Immature natural killer cell (primary cell): ENCODE measurements at regions not wholly inside any gene's neighbourhood (a gene's known extent, or its start where the extent isn't known, plus 50 kb on each side); places are given as distances from the start of the nearest gene placed in this dataset.

Source experiments
- DNase-seq, 3 donors: peaks; one replicate each; pipeline ENCODE4 v3.0.0; 2022; ENCODE audit warnings: mixed read lengths in 1 of 3
- H3K27ac Mint-ChIP-seq, 6 donors: one replicate each; pipeline ENCODE4 v1.8.0; 2020; ENCODE audit warnings: mixed read lengths in 6 of 6, mild to moderate bottlenecking in 5 of 6, inconsistent platforms in 4 of 6, moderate library complexity in 3 of 6
- H3K27me3 Mint-ChIP-seq, 3 donors: one replicate each; pipeline ENCODE4 v1.8.0; 2020 to 2021; ENCODE audit warnings: low read depth in 3 of 3, mild to moderate bottlenecking in 3 of 3, mixed read lengths in 3 of 3, moderate library complexity in 3 of 3, inconsistent platforms in 1 of 3
- H3K36me3 Mint-ChIP-seq, 3 donors: one replicate each; pipeline ENCODE4 v1.8.0; 2020; ENCODE audit warnings: mixed read lengths in 3 of 3, inconsistent platforms in 2 of 3, mild to moderate bottlenecking in 2 of 3
- H3K4me1 Mint-ChIP-seq, 2 donors: one replicate each; pipeline ENCODE4 v1.8.0; 2020; ENCODE audit warnings: inconsistent platforms in 2 of 2, mild to moderate bottlenecking in 2 of 2, mixed read lengths in 2 of 2, moderate library complexity in 1 of 2
- H3K4me3 Mint-ChIP-seq, 5 donors: one replicate each; pipeline ENCODE4 v1.8.0; 2020; ENCODE audit warnings: mild to moderate bottlenecking in 5 of 5, mixed read lengths in 5 of 5, inconsistent platforms in 3 of 5, moderate library complexity in 3 of 5
- H3K9me3 Mint-ChIP-seq, 6 donors: one replicate each; pipeline ENCODE4 v1.8.0; 2020; ENCODE audit warnings: mild to moderate bottlenecking in 6 of 6, mixed read lengths in 6 of 6, inconsistent platforms in 4 of 6, moderate library complexity in 3 of 6

DNA sequence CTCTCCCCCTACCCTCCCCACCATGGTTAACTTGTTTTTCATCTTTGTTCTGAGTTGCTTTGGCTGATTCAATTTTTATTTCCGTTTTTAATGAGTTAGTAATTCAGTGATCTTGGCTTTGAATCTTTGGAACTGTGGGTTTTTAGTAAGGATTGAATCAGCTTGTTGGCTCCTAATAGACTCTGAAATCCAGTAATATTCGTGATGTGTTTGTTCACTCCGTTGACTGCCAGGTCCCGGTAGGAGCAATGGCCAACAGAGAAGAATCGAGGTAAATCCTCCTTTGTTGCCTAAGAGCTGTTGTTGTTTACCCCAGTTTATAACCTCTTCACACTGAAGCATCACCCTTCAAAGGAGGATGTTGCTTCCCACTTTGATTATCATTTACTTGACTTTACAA is 92.7 kb downstream of the PCSK1 start:
- no peak overlapping the region for H3K27ac Mint-ChIP-seq
- H3K4me1 Mint-ChIP-seq: peaks cover 0 to 8% of the 10 kb centered on the region in 2 donors
- no peak overlapping the region for H3K4me3 Mint-ChIP-seq
- no peaks in the 10 kb centered on the region for H3K9me3 Mint-ChIP-seq
- peaks cover 0 to 8% (median 5%) of the 10 kb centered on the region in 3 donors for H3K27me3 Mint-ChIP-seq
- DNase-seq: no peak
- no peaks in the 10 kb centered on the region for H3K36me3 Mint-ChIP-seq

DNA sequence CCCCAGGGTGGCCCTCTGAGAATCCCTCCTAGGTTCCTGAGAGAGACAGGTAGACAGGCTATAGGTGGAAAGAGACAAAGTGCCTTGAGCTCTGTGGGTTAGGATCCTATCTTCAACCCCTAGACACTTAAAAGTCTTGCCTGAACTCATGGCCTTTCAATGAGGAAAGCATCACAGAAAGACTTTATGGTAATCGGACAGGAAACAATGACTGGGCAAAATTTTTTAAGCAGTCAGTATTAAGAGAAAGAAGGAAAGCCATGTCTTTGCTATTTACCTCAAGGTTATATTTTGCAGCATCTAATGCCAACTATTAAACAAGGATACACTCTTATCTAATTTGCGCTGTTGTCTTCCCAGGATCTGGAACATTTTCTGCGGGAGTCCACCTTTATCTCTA is 93.2 kb downstream of the PCSK1 start:
- Mint-ChIP-seq H3K4me1 (peaks cover 0 to 3% of the 10 kb centered on the region in 2 donors), H3K9me3 (no peaks in the 10 kb centered on the region), H3K36me3 (no peaks in the 10 kb centered on the region), H3K4me3 (no peak overlapping the region), H3K27me3 (peaks cover 0 to 8% (median 5%) of the 10 kb centered on the region in 3 donors), H3K27ac (no peak overlapping the region)
- no peak for DNase-seq

DNA sequence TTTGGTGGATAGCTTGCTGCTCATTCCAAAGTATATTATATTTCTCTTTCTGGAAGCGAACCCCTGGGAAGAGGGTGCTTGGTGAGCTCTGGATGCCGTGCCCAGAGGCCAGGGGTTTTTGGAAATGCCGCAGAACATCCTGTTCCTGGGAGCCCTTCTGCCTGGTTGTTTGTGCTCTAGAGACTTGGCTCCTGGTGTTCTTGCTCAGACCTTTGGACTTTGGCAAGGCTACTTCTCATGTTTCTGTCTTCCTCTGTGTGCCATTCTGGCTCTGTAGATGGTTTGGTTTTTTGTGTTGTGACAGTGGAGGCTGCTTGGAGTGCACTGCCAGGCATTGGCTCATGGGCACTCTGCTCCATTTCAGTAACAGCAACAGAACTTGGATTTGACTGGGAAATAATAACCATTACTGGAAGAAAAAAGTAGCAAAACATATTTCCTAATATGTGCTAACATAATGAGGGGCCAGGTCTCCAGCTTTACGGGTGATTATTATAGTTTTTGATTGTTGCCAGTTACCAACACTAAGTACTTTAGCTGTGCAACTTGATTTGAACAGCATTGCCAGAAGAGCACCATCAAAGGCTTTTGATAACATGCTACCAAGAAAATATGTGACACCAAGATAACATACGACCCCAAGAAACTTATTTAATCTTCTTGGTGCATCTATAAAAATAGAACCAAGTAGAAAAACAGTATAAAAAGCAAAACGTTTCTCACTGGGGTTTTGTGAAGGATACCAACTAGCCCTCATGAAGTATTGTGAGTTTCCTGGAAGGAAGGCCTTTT is 94.2 kb downstream of the PCSK1 start:
- no peaks in the 10 kb centered on the region for H3K9me3 Mint-ChIP-seq
- no peak overlapping the region for H3K4me3 Mint-ChIP-seq
- DNase-seq: no peak
- no peaks in the 10 kb centered on the region for H3K4me1 Mint-ChIP-seq
- peaks cover 0 to 8% (median 5%) of the 10 kb centered on the region in 3 donors for H3K27me3 Mint-ChIP-seq
- H3K27ac Mint-ChIP-seq: peak overlapping the region in 1 of 6 donors; percentile 32
- H3K36me3 Mint-ChIP-seq: no peaks in the 10 kb centered on the region

DNA sequence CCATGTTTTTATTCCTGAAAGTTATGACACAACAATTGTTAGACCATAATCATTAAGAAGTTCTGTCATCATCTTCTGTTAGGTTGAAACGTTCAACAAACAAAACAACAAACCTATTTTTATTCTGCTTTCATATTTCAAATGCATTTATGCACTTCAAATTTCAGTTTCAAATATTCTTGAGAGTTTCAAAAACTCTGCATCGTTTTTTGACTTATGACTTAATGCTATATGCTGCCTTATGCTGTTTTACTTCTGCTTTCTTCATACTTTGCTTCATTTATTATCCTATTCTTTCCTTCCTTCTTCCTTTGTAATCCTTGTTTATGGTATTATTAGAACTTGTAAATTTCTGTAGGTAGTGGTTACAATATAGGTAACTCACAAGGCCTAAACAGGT is 95.0 kb downstream of the PCSK1 start:
- Mint-ChIP-seq H3K27me3 (peaks cover 0 to 8% (median 5%) of the 10 kb centered on the region in 3 donors), H3K27ac (no peak overlapping the region), H3K4me1 (no peaks in the 10 kb centered on the region), H3K9me3 (no peaks in the 10 kb centered on the region), H3K36me3 (no peaks in the 10 kb centered on the region), H3K4me3 (no peak overlapping the region)
- DNase-seq: no peak

DNA sequence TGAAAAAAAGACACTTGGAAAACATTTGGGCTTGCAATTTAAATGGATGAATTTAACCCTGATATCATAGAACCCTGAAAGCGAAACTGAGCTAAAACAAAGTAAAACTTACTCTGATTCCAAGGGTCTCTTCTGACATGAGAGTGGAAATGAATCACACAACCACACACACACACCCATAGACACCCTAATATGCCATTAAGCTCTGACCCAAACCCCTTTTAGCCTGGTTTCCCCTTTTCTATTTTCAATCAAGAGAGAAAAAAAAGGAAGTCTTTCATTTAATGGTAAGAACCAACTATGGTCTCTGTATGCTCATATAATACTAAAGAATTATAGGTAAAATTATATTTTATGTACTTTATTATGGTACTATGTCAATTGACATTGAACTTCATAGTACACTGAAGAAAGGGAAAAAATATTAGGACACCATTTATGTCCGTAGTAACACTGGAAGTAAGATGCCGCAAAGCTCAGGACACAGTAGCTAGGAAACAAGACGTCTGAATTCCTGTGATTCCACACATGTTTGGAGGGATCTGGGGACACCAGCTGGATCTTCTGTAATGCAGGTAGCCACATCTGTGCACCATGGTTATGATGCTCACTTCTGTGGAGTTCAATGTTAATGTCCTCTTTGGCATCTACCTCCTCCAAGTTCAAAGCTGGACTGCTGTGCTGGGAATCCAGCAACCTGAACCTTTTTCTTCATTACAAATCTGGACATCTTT is 95.8 kb downstream of the PCSK1 start:
- no peak overlapping the region for H3K27ac Mint-ChIP-seq
- no peak overlapping the region for H3K4me3 Mint-ChIP-seq
- no peaks in the 10 kb centered on the region for H3K4me1 Mint-ChIP-seq
- no peak for DNase-seq
- H3K36me3 Mint-ChIP-seq: no peaks in the 10 kb centered on the region
- H3K9me3 Mint-ChIP-seq: no peaks in the 10 kb centered on the region
- peaks cover 0 to 7% (median 5%) of the 10 kb centered on the region in 3 donors for H3K27me3 Mint-ChIP-seq

DNA sequence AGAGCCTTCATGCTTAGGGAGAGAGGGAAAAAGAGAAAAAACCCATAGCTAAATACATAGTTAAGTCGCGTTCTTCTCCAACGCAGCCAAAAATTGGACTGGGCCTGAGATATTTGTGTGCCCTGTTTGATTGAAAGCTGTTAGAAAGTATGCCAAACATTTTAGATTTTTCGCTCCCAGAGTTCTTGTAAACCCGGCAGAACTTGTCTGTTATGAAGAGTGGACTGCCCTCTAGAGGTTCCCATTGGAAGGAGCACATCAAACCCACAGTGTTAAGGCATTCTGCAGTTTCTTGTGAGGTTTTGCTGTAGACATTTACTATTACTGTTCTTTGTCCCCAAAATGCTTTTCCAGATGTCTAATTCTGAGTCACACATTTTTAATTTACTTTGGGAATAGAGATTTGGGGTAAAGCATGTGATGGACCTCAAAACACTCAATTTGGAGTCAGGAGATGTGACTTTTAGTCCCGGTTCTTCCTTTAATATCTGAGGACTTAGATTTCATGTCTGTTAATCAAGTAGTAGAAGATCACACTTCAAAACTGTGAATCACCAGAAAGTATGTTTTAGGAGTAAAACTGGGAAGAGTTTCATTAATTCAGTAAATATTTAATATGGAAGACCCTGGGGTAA is 96.6 kb downstream of the PCSK1 start:
- DNase-seq: peak; percentile 49 to 65 (median 57)
- Mint-ChIP-seq H3K27ac (no peak overlapping the region), H3K4me3 (no peak overlapping the region), H3K36me3 (no peaks in the 10 kb centered on the region), H3K4me1 (no peaks in the 10 kb centered on the region), H3K9me3 (no peaks in the 10 kb centered on the region), H3K27me3 (peaks cover 0 to 10% (median 5%) of the 10 kb centered on the region in 3 donors)

DNA sequence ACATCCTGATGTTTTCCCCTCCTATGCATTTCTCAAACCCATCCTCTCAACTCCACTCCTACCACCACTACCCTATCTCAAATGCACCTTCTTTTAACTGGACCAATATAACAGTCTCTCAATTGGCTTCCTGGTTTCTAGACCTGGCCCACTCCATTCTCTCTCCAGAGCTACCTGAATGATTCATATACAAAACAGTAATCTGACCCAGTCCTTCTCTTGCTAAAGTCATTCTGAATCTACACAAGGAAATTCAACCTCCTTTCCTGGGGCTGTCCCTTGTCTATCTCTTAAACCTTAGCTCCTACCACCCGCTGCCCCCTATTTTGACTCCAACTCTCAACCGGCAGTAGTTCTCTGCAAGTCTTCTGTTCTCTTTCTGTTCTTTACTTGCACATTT is 97.2 kb downstream of the PCSK1 start:
- no peaks in the 10 kb centered on the region for H3K9me3 Mint-ChIP-seq
- H3K27ac Mint-ChIP-seq: no peak overlapping the region
- no peak overlapping the region for H3K4me3 Mint-ChIP-seq
- no peaks in the 10 kb centered on the region for H3K4me1 Mint-ChIP-seq
- no peaks in the 10 kb centered on the region for H3K36me3 Mint-ChIP-seq
- no peak for DNase-seq
- peaks cover 0 to 10% (median 5%) of the 10 kb centered on the region in 3 donors for H3K27me3 Mint-ChIP-seq

DNA sequence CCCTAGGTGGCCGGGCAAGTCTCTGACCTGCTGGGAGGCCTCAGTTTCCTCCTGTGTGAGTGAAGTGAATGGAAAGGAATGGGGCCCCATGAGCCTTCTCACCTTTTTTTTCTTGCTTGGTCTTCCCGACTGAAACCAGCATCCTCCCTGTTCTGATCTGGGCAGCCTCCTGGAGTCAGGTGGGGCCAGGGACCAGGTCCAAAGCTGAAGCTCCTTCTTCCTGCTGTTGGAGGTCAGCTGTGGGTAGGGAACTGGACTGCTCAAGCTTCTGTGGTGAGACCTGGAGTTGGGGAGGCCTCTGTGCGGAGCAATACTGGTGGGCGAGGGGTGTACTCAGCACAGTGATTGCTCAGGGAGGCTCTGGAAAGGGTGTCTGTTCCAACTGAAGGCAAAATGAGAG is 99.7 kb downstream of the PCSK1 start:
- no peak for DNase-seq
- Mint-ChIP-seq H3K4me3 (no peak overlapping the region), H3K27ac (no peak overlapping the region), H3K36me3 (no peaks in the 10 kb centered on the region), H3K4me1 (no peaks in the 10 kb centered on the region), H3K9me3 (no peaks in the 10 kb centered on the region), H3K27me3 (peaks cover 0 to 5% (median 1%) of the 10 kb centered on the region in 3 donors)

DNA sequence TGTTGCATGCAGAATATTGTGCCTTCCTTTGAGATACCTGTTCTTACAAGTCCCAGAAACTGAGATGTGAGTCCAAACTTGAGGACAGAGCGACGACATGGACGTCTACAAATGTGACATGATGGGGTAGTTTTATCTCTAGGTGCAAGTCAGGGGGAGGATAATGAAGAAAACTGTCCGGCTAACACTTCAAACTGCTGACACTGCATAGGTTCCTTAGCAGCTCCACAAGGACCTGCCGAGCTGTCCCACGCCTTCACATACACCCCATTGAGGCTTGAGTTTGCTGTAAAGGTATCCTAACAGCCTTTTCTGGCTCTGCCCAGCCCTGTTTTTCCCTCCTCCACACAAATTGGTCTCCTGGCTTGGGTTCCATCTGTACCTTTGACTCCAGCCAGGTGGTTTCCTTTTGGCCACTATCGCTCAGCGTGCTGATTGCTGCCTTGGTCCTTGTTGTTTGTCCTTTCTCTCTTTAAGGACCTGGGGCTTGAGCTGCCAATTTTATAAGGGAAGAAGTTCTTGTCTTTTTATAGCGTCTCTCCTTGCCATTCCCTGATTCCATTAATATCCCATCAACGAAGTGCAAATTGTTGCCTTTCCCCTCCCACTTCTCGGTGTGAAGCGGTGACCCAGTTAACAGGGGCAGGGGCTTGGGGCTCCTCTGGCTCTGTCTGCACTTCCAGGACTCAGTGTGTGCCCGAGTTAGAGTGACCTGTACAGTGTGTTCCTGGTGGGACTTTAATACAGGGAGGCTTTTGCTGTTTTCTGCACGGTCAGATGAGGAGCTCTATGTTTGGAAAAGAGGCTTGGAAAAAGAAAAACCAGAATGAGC is 100.3 kb downstream of the PCSK1 start:
- Mint-ChIP-seq H3K36me3 (no peaks in the 10 kb centered on the region), H3K4me1 (no peaks in the 10 kb centered on the region), H3K27ac (no peak overlapping the region), H3K27me3 (peaks cover 0 to 5% (median 0%) of the 10 kb centered on the region in 3 donors), H3K4me3 (no peak overlapping the region), H3K9me3 (no peaks in the 10 kb centered on the region)
- DNase-seq: no peak

DNA sequence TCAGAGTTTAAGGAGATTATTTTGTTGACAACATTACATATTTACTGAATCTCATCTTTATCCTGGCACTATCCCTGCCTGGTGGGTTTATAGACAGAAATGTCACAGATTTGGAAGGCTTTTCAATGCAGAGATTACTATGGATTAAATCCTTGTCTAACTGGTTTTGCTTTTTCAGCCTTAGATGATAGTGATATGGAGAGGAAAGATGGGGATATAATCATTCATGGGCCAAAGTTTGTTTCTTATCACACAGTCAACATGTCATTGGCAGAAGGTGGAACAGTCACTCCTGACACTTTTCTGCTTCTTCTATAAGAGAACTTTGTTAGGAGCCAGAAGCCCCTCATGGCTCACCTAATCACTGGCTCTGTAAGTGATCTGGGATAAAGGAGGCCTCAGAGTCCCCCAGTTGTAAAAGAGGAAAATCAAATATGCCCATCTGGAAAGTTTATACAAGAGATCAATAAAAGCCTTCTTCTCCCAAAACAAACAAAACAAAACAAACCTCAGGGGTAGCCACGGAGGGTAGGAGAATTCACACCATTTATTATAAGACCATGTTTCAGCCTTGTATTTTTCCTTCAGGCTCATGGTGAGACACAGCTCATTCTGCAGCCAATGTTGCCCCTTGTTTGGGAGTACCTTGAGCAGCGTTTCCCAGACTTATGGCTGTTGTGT is 101.2 kb downstream of the PCSK1 start:
- no peaks in the 10 kb centered on the region for H3K36me3 Mint-ChIP-seq
- no peak overlapping the region for H3K4me3 Mint-ChIP-seq
- H3K9me3 Mint-ChIP-seq: no peaks in the 10 kb centered on the region
- H3K27me3 Mint-ChIP-seq: peaks cover 0 to 5% (median 0%) of the 10 kb centered on the region in 3 donors
- no peaks in the 10 kb centered on the region for H3K4me1 Mint-ChIP-seq
- no peak for DNase-seq
- no peak overlapping the region for H3K27ac Mint-ChIP-seq

DNA sequence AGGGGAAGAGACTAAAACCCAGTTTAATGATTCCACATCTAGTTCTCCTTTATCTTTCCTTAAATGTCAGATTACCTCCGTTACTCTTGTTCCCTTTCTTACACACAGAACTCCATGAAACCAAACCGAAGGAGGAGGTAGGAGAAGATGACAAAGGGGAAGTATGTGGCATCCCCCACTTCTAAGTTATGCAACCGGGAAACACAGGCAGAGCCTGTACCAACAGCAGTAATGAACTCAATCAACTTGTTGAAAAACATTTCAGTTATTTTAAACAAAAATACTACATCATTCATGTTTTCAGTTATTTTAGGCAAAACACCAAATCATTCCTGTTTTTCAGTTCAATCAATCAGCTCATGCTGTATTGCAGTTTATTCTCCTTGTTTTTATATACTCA is 101.8 kb downstream of the PCSK1 start:
- Mint-ChIP-seq H3K27ac (no peak overlapping the region), H3K36me3 (no peaks in the 10 kb centered on the region), H3K9me3 (no peaks in the 10 kb centered on the region), H3K4me3 (no peak overlapping the region), H3K27me3 (peaks cover 0 to 5% (median 0%) of the 10 kb centered on the region in 3 donors), H3K4me1 (no peaks in the 10 kb centered on the region)
- no peak for DNase-seq

DNA sequence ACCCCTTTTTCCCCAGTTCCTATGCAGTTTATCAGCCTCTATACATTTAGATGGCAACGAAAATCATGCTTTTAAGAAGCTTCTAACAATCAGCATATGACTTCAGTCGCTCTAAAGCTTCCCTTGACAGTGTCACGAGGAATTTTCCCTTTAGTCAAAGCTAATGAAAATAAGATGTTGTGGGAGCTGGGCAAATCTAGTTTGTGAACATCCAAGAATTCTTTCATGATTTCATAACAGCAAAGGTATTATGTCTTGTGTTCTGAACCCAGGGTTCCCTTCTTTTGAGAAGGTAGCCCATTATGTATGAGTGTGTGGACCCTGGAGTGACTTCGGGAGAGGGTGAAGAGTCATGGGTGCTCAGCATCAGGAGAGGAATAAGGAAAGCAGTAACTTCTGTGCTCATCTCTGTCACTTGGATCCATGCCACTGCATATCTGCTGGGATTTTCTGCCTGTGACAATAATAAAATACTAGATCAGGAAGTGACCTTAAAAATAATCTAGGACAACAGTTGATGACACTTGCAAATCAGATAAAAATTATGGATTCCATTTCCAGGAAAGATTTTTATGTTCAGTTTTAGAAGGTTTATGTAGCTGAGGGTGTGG is 102.4 kb downstream of the PCSK1 start:
- Mint-ChIP-seq H3K27me3 (peaks cover 0 to 5% (median 0%) of the 10 kb centered on the region in 3 donors), H3K4me3 (no peak overlapping the region), H3K36me3 (no peaks in the 10 kb centered on the region), H3K4me1 (no peaks in the 10 kb centered on the region), H3K9me3 (no peaks in the 10 kb centered on the region), H3K27ac (no peak overlapping the region)
- DNase-seq: no peak
